Activated B cell treated with CpG ODN at 0.5 μM for 24 hours (primary cell): ENCODE measurements at regions not wholly inside any gene's neighbourhood (a gene's known extent, or its start where the extent isn't known, plus 50 kb on each side); places are given as distances from the start of the nearest gene placed in this dataset.

Source experiments
- ATAC-seq: fragments of 200-7000 bp; cut with Tn5 transposase; one replicate; pipeline ENCODE4 v1.10.0; 2021; ENCODE audit warnings: low read depth, mild to moderate bottlenecking, moderate library complexity
- CTCF ChIA-PET: fragments of 350-600 bp; sonication (Branson Sonifier 250); formaldehyde crosslinking; loops from one replicate; lab custom pipeline; 2021; ENCODE audit warnings: antibody characterized with exemption; lab: Charles Lee
- POLR2A ChIA-PET: fragments of 350-600 bp; sonication (Branson Sonifier 250); formaldehyde crosslinking; loops from one replicate; lab custom pipeline; 2021; ENCODE audit warnings: antibody characterized with exemption; lab: Charles Lee
- DNase-seq: peaks from one replicate; pipeline ENCODE4 v3.0.0; 2022
- H3K27ac Mint-ChIP-seq: one replicate; pipeline ENCODE4 v1.8.0; 2020; ENCODE audit warnings: mixed read lengths
- H3K27me3 Mint-ChIP-seq: one replicate; pipeline ENCODE4 v1.8.0; 2021; ENCODE audit warnings: mixed read lengths
- H3K36me3 Mint-ChIP-seq: one replicate; pipeline ENCODE4 v1.8.0; 2021; ENCODE audit warnings: low read depth, mixed read lengths
- H3K4me1 Mint-ChIP-seq: one replicate; pipeline ENCODE4 v1.8.0; 2021; ENCODE audit warnings: mixed read lengths
- H3K4me3 Mint-ChIP-seq: one replicate; pipeline ENCODE4 v1.8.0; 2020; ENCODE audit warnings: mild to moderate bottlenecking, mixed read lengths
- H3K9me3 Mint-ChIP-seq: one replicate; pipeline ENCODE4 v1.8.0; 2020; ENCODE audit warnings: mixed read lengths
- CTCF ChIP-seq: fragments of 200-600 bp; IDR thresholded peaks from one replicate; pipeline ENCODE4 v1.8.0; 2022; ENCODE audit warnings: antibody characterized with exemption, mild to moderate bottlenecking
- intact Hi-C: fragments of 100-400 bp; cut with micrococcal nuclease; formaldehyde crosslinking; loops from one replicate; pipeline ENCODE4 v1.15.1; 2024

GRCh38 chr9:12183321-12183720 is 509.9 kb upstream of the TYRP1 start:
- intact Hi-C loops = no loop called here
- TF ChIP-seq CTCF = no peak
- peaks cover 10% of the 10 kb centered on the region for H3K9me3 Mint-ChIP-seq

GRCh38 chr9:12185856-12186255 is 507.3 kb upstream of the TYRP1 start:
- no peaks in the 10 kb centered on the region for H3K4me1 Mint-ChIP-seq
- ATAC-seq (no peak), DNase-seq (no peak)
- H3K27ac Mint-ChIP-seq = no peak overlapping the region
- POLR2A ChIA-PET = no interaction called here
- no peaks in the 10 kb centered on the region for H3K27me3 Mint-ChIP-seq
- intact Hi-C loops = no loop called here
- H3K9me3 Mint-ChIP-seq = peaks cover 6% of the 10 kb centered on the region
- H3K36me3 Mint-ChIP-seq = no peaks in the 10 kb centered on the region
- no peak overlapping the region for H3K4me3 Mint-ChIP-seq
- TF ChIP-seq CTCF = no peak
- CTCF ChIA-PET = no interaction called here

More at GRCh38 chr9:12183321-12183720, 509.9 kb upstream of the TYRP1 start:
- Mint-ChIP-seq H3K27me3 (no peaks in the 10 kb centered on the region), H3K36me3 (no peaks in the 10 kb centered on the region), H3K4me1 (no peaks in the 10 kb centered on the region), H3K27ac (no peak overlapping the region), H3K4me3 (no peak overlapping the region)
- ChIA-PET CTCF (no interaction called here), POLR2A (no interaction called here)
- no peak for ATAC-seq
- no peak for DNase-seq

GRCh38 chr9:12191630-12192029 is 501.6 kb upstream of the TYRP1 start:
- H3K4me3 Mint-ChIP-seq = no peak overlapping the region
- H3K36me3 Mint-ChIP-seq = no peaks in the 10 kb centered on the region
- no peak for ATAC-seq
- no peak for TF ChIP-seq CTCF
- POLR2A ChIA-PET = no interaction called here
- DNase-seq = no peak
- H3K27ac Mint-ChIP-seq = no peak overlapping the region
- H3K27me3 Mint-ChIP-seq = no peaks in the 10 kb centered on the region
- peaks cover 4% of the 10 kb centered on the region for H3K9me3 Mint-ChIP-seq
- intact Hi-C loops = no loop called here
- CTCF ChIA-PET = no interaction called here
- H3K4me1 Mint-ChIP-seq = no peaks in the 10 kb centered on the region

- intact Hi-C loops = no loop called here
- Mint-ChIP-seq H3K4me1 (no peaks in the 10 kb centered on the region), H3K36me3 (no peaks in the 10 kb centered on the region), H3K9me3 (peaks cover 6% of the 10 kb centered on the region), H3K27me3 (no peaks in the 10 kb centered on the region), H3K4me3 (no peak overlapping the region), H3K27ac (no peak overlapping the region)
- no peak for DNase-seq
- ChIA-PET POLR2A (no interaction called here), CTCF (no interaction called here)
- TF ChIP-seq CTCF = no peak
- ATAC-seq = no peak
These were observed 498.5 kb upstream of the TYRP1 start for GRCh38 chr9:12194731-12195130.

GRCh38 chr9:12195456-12195855 is 497.7 kb upstream of the TYRP1 start:
- Mint-ChIP-seq H3K4me3 (no peak overlapping the region), H3K4me1 (no peaks in the 10 kb centered on the region), H3K36me3 (no peaks in the 10 kb centered on the region), H3K9me3 (peaks cover 6% of the 10 kb centered on the region), H3K27ac (no peak overlapping the region), H3K27me3 (no peaks in the 10 kb centered on the region)
- ChIA-PET POLR2A (no interaction called here), CTCF (no interaction called here)
- TF ChIP-seq CTCF = no peak
- intact Hi-C loops = no loop called here
- no peak for ATAC-seq
- no peak for DNase-seq
